GM23248 (cell line): ENCODE measurements at regions not wholly inside any gene's neighbourhood (a gene's known extent, or its start where the extent isn't known, plus 50 kb on each side); places are given as distances from the start of the nearest gene placed in this dataset.

Experiments
- EZH2 ChIP-seq: fragments of 200-600 bp; sonication (generic); IDR thresholded peaks from 2 replicates; pipeline ENCODE4 v1.6.1; 2018; ENCODE audit warnings: antibody characterized with exemption, mild to moderate bottlenecking; ENCODE audit not compliant: insufficient read depth, poor library complexity, severe bottlenecking
- EZH2phosphoT487 ChIP-seq: fragments of 200-600 bp; sonication (generic); IDR thresholded peaks from 2 replicates; pipeline ENCODE4 v1.6.1; 2018; ENCODE audit warnings: antibody characterized with exemption, moderate library complexity, mild to moderate bottlenecking, low read depth; ENCODE audit not compliant: insufficient read depth

GRCh38 chr14:49364752-49365117 lies 221.4 kb downstream of the RPS29 start:
- TF ChIP-seq EZH2phosphoT487 (no peak), EZH2 (no peak)
